Smooth muscle cell (in vitro differentiated cells): ENCODE measurements at regions not wholly inside any gene's neighbourhood (a gene's known extent, or its start where the extent isn't known, plus 50 kb on each side); places are given as distances from the start of the nearest gene placed in this dataset.

ENCODE experiments used
- DNase-seq: peaks from one replicate; lab custom pipeline; 2025; ENCODE audit not compliant: unreplicated experiment; lab: John Stamatoyannopoulos, UW
- H2AFZ ChIP-seq: fragments of 200-600 bp; sonication (generic); 2 replicates; pipeline ENCODE4 v1.6.0; 2016; ENCODE audit warnings: antibody characterized with exemption, low read depth, mild to moderate bottlenecking
- H3F3A ChIP-seq: fragments of 200-600 bp; sonication (generic); 2 replicates; pipeline ENCODE4 v1.6.0; 2017; ENCODE audit warnings: antibody characterized with exemption, low read depth
- H3K27ac ChIP-seq: fragments of 200-600 bp; sonication (generic); 2 replicates; pipeline ENCODE4 v1.5.1; 2016; ENCODE audit warnings: low read depth, mild to moderate bottlenecking
- H3K27me3 ChIP-seq: fragments of 200-600 bp; sonication (generic); 2 replicates; pipeline ENCODE4 v1.6.1; 2016; ENCODE audit warnings: low read depth, mild to moderate bottlenecking
- H3K36me3 ChIP-seq: fragments of 200-600 bp; sonication (generic); 2 replicates; pipeline ENCODE4 v1.5.1; 2016; ENCODE audit warnings: low read depth
- H3K4me1 ChIP-seq: fragments of 200-600 bp; sonication (generic); 2 replicates; pipeline ENCODE4 v1.5.1; 2016; ENCODE audit warnings: low read depth
- H3K4me2 ChIP-seq: fragments of 200-600 bp; sonication (generic); 2 replicates; pipeline ENCODE4 v1.6.0; 2016; ENCODE audit warnings: mild to moderate bottlenecking
- H3K4me3 ChIP-seq: fragments of 200-600 bp; sonication (generic); 2 replicates; pipeline ENCODE4 v1.5.1; 2016; ENCODE audit warnings: mild to moderate bottlenecking
- H3K79me2 ChIP-seq: fragments of 200-600 bp; sonication (generic); 2 replicates; pipeline ENCODE4 v1.6.0; 2016; ENCODE audit warnings: low read depth, mild to moderate bottlenecking
- H3K9ac ChIP-seq: fragments of 200-600 bp; sonication (generic); 2 replicates; pipeline ENCODE4 v1.6.0; 2016; ENCODE audit warnings: low read depth
- H3K9me3 ChIP-seq: fragments of 200-600 bp; sonication (generic); replicated peaks from 2 replicates; pipeline ENCODE4 v1.5.1; 2016; ENCODE audit warnings: low read depth
- H4K20me1 ChIP-seq: fragments of 200-600 bp; sonication (generic); 2 replicates; pipeline ENCODE4 v1.6.0; 2016; ENCODE audit warnings: low read depth
- CTCF ChIP-seq: fragments of 200-600 bp; sonication (generic); IDR thresholded peaks from 2 replicates; pipeline ENCODE4 v1.5.1; 2017; ENCODE audit warnings: borderline replicate concordance, mild to moderate bottlenecking, antibody characterized with exemption; ENCODE audit not compliant: insufficient read depth, poor library complexity, severe bottlenecking
- WGBS: methylation state at CpG from one replicate; pipeline ENCODE4 v1.1.7; 2016; ENCODE audit warnings: low lambda C conversion rate; 5-methylcytosine and 5-hydroxymethylcytosine counted together

GRCh38 chr2:104049438-104049837 lies 804.5 kb upstream of the POU3F3 start:
- Histone ChIP-seq H3K9me3 (no peaks in the 10 kb centered on the region), H3K27ac (no peak overlapping the region), H3K4me2 (no peak overlapping the region), H3K9ac (no peak overlapping the region), H3K79me2 (no peaks in the 10 kb centered on the region), H3F3A (no peaks in the 10 kb centered on the region), H3K36me3 (no peaks in the 10 kb centered on the region), H2AFZ (no peak overlapping the region), H3K4me3 (no peak overlapping the region), H3K27me3 (no peaks in the 10 kb centered on the region), H4K20me1 (no peaks in the 10 kb centered on the region), H3K4me1 (peaks cover 22% of the 10 kb centered on the region)
- no peak for DNase-seq
- TF ChIP-seq CTCF, result no peak
- WGBS, result 97% methylated on average over 4 of the region's 4 CpGs

- WGBS, result 89% methylated on average over 5 of the region's 5 CpGs
- no peak for TF ChIP-seq CTCF
- Histone ChIP-seq H3K4me3 (no peak overlapping the region), H3K79me2 (no peaks in the 10 kb centered on the region), H3K36me3 (no peaks in the 10 kb centered on the region), H3K9me3 (no peaks in the 10 kb centered on the region), H3K27ac (no peak overlapping the region), H3K4me1 (peaks cover 22% of the 10 kb centered on the region), H2AFZ (no peak overlapping the region), H4K20me1 (no peaks in the 10 kb centered on the region), H3F3A (no peaks in the 10 kb centered on the region), H3K9ac (no peak overlapping the region), H3K4me2 (no peak overlapping the region), H3K27me3 (no peaks in the 10 kb centered on the region)
- no peak for DNase-seq
These were observed 803.9 kb upstream of the POU3F3 start for GRCh38 chr2:104049981-104050380.

- Histone ChIP-seq H3K27me3 (no peaks in the 10 kb centered on the region), H3F3A (no peaks in the 10 kb centered on the region), H3K4me1 (peaks cover 22% of the 10 kb centered on the region), H3K27ac (no peak overlapping the region), H2AFZ (no peak overlapping the region), H3K9me3 (no peaks in the 10 kb centered on the region), H3K4me2 (peak overlapping the region; percentile 3), H4K20me1 (no peaks in the 10 kb centered on the region), H3K36me3 (no peaks in the 10 kb centered on the region), H3K4me3 (no peak overlapping the region), H3K9ac (no peak overlapping the region), H3K79me2 (no peaks in the 10 kb centered on the region)
- 64% methylated on average over 5 of the region's 5 CpGs for WGBS
- TF ChIP-seq CTCF, result no peak
- no peak for DNase-seq
These were observed 803.2 kb upstream of the POU3F3 start for GRCh38 chr2:104050656-104051242.

- Histone ChIP-seq H3K4me2 (peak overlapping the region; percentile 3), H3K4me1 (peaks cover 22% of the 10 kb centered on the region), H3K4me3 (no peak overlapping the region), H3K9me3 (no peaks in the 10 kb centered on the region), H4K20me1 (no peaks in the 10 kb centered on the region), H3K36me3 (no peaks in the 10 kb centered on the region), H3K9ac (no peak overlapping the region), H2AFZ (no peak overlapping the region), H3K79me2 (no peaks in the 10 kb centered on the region), H3K27ac (no peak overlapping the region), H3F3A (peaks cover 2% of the 10 kb centered on the region), H3K27me3 (no peaks in the 10 kb centered on the region)
- no peak for TF ChIP-seq CTCF
- DNase-seq, result no peak
- WGBS, result 81% methylated on average over 6 of the region's 6 CpGs
These were observed 802.1 kb upstream of the POU3F3 start for GRCh38 chr2:104051766-104052165.
